Neutrophil (primary cell): ENCODE measurements at regions not wholly inside any gene's neighbourhood (a gene's known extent, or its start where the extent isn't known, plus 50 kb on each side); places are given as distances from the start of the nearest gene placed in this dataset.

Experiments
- H3K27ac ChIP-seq: fragments of 200-600 bp; sonication (generic); 2 replicates; pipeline ENCODE4 v1.5.1; 2016; ENCODE audit warnings: mild to moderate bottlenecking, moderate library complexity
- H3K27me3 ChIP-seq: fragments of 200-600 bp; sonication (generic); 2 replicates; pipeline ENCODE4 v1.6.0; 2016; ENCODE audit warnings: mild to moderate bottlenecking
- H3K36me3 ChIP-seq: fragments of 200-600 bp; sonication (generic); 2 replicates; pipeline ENCODE4 v1.5.1; 2017
- H3K4me1 ChIP-seq, 2 experiments: fragments of 200-600 bp in 1 of 2; sonication (generic) in 1 of 2; 1 replicate in 1 of 2; 2 replicates in 1 of 2; pipeline versions ENCODE4 v1.5.1 to v1.6.1; 2013 to 2016; ENCODE audit warnings: low read depth in 1 of 2, low read length in 1 of 2, mild to moderate bottlenecking in 1 of 2, moderate library complexity in 1 of 2; ENCODE audit not compliant: control insufficient read depth in 1 of 2, insufficient read depth in 1 of 2
- H3K4me3 ChIP-seq, 2 experiments: fragments of 200-600 bp in 1 of 2; sonication (generic) in 1 of 2; 1 replicate in 1 of 2; 2 replicates in 1 of 2; pipeline ENCODE4 v1.5.1; 2013 to 2016; ENCODE audit warnings: low read depth in 1 of 2, low read length in 1 of 2, mild to moderate bottlenecking in 1 of 2, moderate library complexity in 1 of 2
- H3K9me3 ChIP-seq: fragments of 200-600 bp; sonication (generic); 2 replicates; pipeline ENCODE4 v1.5.1; 2016
- CTCF ChIP-seq: fragments of 200-600 bp; sonication (generic); IDR thresholded peaks from 2 replicates; pipeline ENCODE4 v1.5.1; 2016; ENCODE audit warnings: antibody characterized with exemption

DNA sequence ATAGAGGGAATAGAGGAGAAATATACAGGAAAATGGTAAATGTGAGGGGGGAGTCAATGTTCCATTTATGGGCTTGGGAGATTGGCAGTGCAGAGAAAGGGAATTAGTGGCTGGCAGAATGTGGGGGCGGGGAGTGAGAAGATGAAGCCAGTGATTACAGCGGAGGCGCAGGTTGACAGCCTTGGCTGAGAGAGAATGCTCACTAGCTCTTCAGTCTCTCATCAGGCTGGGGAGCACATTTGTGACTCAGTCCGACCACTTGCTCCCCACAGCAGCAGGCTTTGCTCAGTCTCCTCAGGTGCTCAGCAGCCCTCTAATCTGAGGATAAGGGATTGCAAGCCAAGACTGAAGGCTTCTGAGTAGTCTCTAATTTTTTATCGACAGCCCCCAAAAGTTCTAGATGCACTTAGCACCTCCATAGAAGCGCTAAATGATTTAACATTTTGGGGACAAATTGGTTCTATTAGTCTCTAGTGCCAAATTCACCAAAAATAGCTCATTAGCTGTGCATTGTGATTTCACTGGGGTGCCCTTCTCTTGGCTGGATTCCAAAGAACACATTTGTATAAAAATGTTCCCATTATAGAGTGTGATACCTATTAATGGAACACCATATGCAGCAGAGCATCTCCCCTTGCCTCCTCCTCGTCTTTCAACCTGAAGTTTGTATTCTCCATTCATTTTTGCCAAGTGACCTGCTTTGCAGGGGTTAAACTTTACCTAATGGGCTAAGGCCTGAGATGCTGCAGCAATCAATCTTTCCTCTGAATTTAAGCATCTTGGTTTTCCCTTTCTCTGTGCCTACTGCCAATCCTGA, 191.8 kb downstream of the ZNF326 start:
- Histone ChIP-seq H3K27me3 (no peaks in the 10 kb centered on the region), H3K36me3 (no peaks in the 10 kb centered on the region), H3K4me1 (no peaks in the 10 kb centered on the region), H3K27ac (no peak overlapping the region), H3K9me3 (no peaks in the 10 kb centered on the region), H3K4me3 (no peak overlapping the region)
- TF ChIP-seq CTCF, result no peak

DNA sequence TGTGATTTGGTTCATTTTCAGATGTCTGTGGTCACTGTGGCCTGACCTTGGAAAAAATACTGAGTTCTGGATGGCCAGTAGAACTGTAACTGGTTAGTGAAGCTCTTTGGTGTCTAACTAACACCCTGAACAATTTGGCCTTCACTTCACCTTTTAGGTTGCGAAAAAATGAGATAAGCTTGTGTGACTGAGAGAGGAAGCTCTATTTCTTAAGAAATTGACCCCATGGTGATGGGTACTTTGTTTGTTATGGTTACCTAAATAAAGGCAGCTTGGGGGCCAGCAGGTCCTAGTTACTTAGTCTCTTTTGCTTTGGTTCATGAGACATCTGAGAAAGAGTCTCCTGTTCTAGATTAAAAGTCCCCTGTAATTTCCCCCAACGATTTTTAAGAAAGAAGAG, 181.6 kb downstream of the ZNF326 start:
- H3K4me1 ChIP-seq, result no peaks in the 10 kb centered on the region
- no peak overlapping the region for H3K27ac ChIP-seq
- H3K4me3 ChIP-seq, result no peak overlapping the region
- TF ChIP-seq CTCF, result no peak
- H3K27me3 ChIP-seq, result no peaks in the 10 kb centered on the region
- no peaks in the 10 kb centered on the region for H3K36me3 ChIP-seq
- no peaks in the 10 kb centered on the region for H3K9me3 ChIP-seq

- H3K27ac ChIP-seq, result no peak overlapping the region
- TF ChIP-seq CTCF, result no peak
- no peaks in the 10 kb centered on the region for H3K9me3 ChIP-seq
- no peak overlapping the region for H3K4me3 ChIP-seq
- H3K36me3 ChIP-seq, result no peaks in the 10 kb centered on the region
- no peaks in the 10 kb centered on the region for H3K4me1 ChIP-seq
- H3K27me3 ChIP-seq, result no peaks in the 10 kb centered on the region
Observed at GRCh38 chr1:90175490-90176167, 180.7 kb downstream of the ZNF326 start.

GRCh38 chr1:90174246-90174645, 179.3 kb downstream of the ZNF326 start:
- Histone ChIP-seq H3K4me3 (no peak overlapping the region), H3K9me3 (no peaks in the 10 kb centered on the region), H3K27me3 (no peaks in the 10 kb centered on the region), H3K36me3 (no peaks in the 10 kb centered on the region), H3K27ac (no peak overlapping the region), H3K4me1 (no peaks in the 10 kb centered on the region)
- no peak for TF ChIP-seq CTCF

DNA sequence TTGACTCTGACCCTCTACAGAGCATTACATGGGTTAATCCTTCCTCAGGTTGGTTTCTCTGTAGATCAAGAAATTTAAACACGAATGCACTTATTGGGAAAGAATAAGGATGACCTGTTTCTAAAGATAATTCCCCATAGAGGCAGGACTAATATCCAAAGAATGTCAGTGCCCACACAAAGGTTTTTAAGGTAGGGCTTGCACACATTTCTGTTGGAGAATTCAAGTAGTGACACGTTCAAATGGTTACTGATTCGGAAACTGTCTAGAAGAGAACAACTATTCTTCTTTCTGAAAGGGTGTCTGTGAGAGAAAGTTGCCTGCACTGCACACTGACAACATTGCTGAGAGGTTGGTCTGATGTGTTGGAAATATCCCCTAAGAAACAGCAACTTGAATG, 167.3 kb downstream of the ZNF326 start:
- TF ChIP-seq CTCF, result no peak
- Histone ChIP-seq H3K27me3 (no peaks in the 10 kb centered on the region), H3K9me3 (no peaks in the 10 kb centered on the region), H3K4me1 (no peaks in the 10 kb centered on the region), H3K4me3 (no peak overlapping the region), H3K27ac (no peak overlapping the region), H3K36me3 (no peaks in the 10 kb centered on the region)
